ENCODE measurements at regions not wholly inside any gene's neighbourhood (a gene's known extent, or its start where the extent isn't known, plus 50 kb on each side); places are given as distances from the start of the nearest gene placed in this dataset.

DNA sequence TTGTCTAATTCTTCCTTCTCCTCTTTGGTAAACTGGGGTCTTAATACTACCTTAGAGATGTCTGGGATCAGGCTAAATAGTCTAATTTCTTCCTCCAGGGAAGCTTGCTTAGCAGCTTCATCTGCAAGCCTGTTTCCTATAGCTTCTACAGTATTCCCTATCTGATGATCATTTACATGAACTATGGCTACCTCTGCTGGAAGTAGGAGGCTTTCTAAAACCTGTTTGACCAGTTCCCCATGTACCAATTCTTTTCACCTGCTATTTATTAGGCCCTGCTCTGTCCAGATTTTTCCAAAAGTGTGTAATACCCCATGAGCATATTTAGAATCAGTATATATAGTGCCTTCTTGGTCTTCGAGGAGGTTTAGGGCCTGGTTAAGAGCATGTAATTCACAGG, 619.8 kb downstream of the HINT1 start:
- 79% methylated on average over 1 of the region's 1 CpG for WGBS (ENCODE audit: low lambda C conversion rate, missing lambda C conversion rate)
- Histone ChIP-seq H3K79me2 (no peaks in the 10 kb centered on the region), H3K27me3 (no peaks in the 10 kb centered on the region), H3K4me1 (ENCODE audit: insufficient read depth) (no peaks in the 10 kb centered on the region), H3K27ac (no peak overlapping the region), H3K4me3 (no peak overlapping the region), H3K9me3 (ENCODE audit: low read depth) (no peaks in the 10 kb centered on the region), H3K36me3 (replicated peaks; ENCODE audit: insufficient read depth, low read depth) (no peaks in the 10 kb centered on the region), H4K20me1 (ENCODE audit: insufficient read depth, poor library complexity, severe bottlenecking) (no peaks in the 10 kb centered on the region), H3K9me2 (replicated peaks; ENCODE audit: insufficient read depth) (no peaks in the 10 kb centered on the region), H2AFZ (no peak overlapping the region), H3K4me2 (no peak overlapping the region)
- DNase-seq (ENCODE audit: low spot score) = no peak
- TF ChIP-seq EZH2 (IDR thresholded peaks at IDR 0.05; ENCODE audit: borderline replicate concordance) = no peak
- no peak for TF ChIP-seq CTCF (IDR thresholded peaks at IDR 0.05; ENCODE audit: poor library complexity)
- TF ChIP-seq EZH2phosphoT487 (IDR thresholded peaks at IDR 0.05; ENCODE audit: low read depth, severe bottlenecking, unreplicated experiment) = no peak

- Histone ChIP-seq H3K79me2 (no peaks in the 10 kb centered on the region), H3K4me3 (no peak overlapping the region), H4K20me1 (ENCODE audit: insufficient read depth, poor library complexity, severe bottlenecking) (no peaks in the 10 kb centered on the region), H3K4me1 (ENCODE audit: insufficient read depth) (no peaks in the 10 kb centered on the region), H3K4me2 (no peak overlapping the region), H3K27me3 (no peaks in the 10 kb centered on the region), H3K9me2 (replicated peaks; ENCODE audit: insufficient read depth) (no peaks in the 10 kb centered on the region), H2AFZ (no peak overlapping the region), H3K27ac (no peak overlapping the region), H3K36me3 (replicated peaks; ENCODE audit: insufficient read depth, low read depth) (no peaks in the 10 kb centered on the region), H3K9me3 (ENCODE audit: low read depth) (no peaks in the 10 kb centered on the region)
- no peak for TF ChIP-seq CTCF (IDR thresholded peaks at IDR 0.05; ENCODE audit: poor library complexity)
- TF ChIP-seq EZH2phosphoT487 (IDR thresholded peaks at IDR 0.05; ENCODE audit: low read depth, severe bottlenecking, unreplicated experiment) = no peak
- TF ChIP-seq EZH2 (IDR thresholded peaks at IDR 0.05; ENCODE audit: borderline replicate concordance) = no peak
- 50% methylated on average over 3 of the region's 3 CpGs for WGBS (ENCODE audit: low lambda C conversion rate, missing lambda C conversion rate)
- DNase-seq (ENCODE audit: low spot score) = no peak
Measured at GRCh38 chr5:130541617-130542221, 623.3 kb downstream of the HINT1 start.

- no peak overlapping the region for H2AFZ ChIP-seq
- no peaks in the 10 kb centered on the region for H3K9me2 ChIP-seq (replicated peaks; ENCODE audit: insufficient read depth)
- no peaks in the 10 kb centered on the region for H3K4me1 ChIP-seq (ENCODE audit: insufficient read depth)
- H3K79me2 ChIP-seq = no peaks in the 10 kb centered on the region
- no peaks in the 10 kb centered on the region for H3K27me3 ChIP-seq
- H3K4me2 ChIP-seq = no peak overlapping the region
- no peaks in the 10 kb centered on the region for H3K9me3 ChIP-seq (ENCODE audit: low read depth)
- 84% methylated on average over 1 of the region's 1 CpG for whole genome bisulfite sequencing (ENCODE audit: low lambda C conversion rate, missing lambda C conversion rate)
- no peaks in the 10 kb centered on the region for H4K20me1 ChIP-seq (ENCODE audit: insufficient read depth, poor library complexity, severe bottlenecking)
- TF ChIP-seq EZH2phosphoT487 (IDR thresholded peaks at IDR 0.05; ENCODE audit: low read depth, severe bottlenecking, unreplicated experiment) (no peak), EZH2 (IDR thresholded peaks at IDR 0.05; ENCODE audit: borderline replicate concordance) (no peak), CTCF (IDR thresholded peaks at IDR 0.05; ENCODE audit: poor library complexity) (no peak)
- no peak overlapping the region for H3K27ac ChIP-seq
- no peaks in the 10 kb centered on the region for H3K36me3 ChIP-seq (replicated peaks; ENCODE audit: insufficient read depth, low read depth)
- no peak for DNase-seq (ENCODE audit: low spot score)
- H3K4me3 ChIP-seq = no peak overlapping the region
Measured at GRCh38 chr5:130536691-130537090, 628.4 kb downstream of the HINT1 start.

DNA sequence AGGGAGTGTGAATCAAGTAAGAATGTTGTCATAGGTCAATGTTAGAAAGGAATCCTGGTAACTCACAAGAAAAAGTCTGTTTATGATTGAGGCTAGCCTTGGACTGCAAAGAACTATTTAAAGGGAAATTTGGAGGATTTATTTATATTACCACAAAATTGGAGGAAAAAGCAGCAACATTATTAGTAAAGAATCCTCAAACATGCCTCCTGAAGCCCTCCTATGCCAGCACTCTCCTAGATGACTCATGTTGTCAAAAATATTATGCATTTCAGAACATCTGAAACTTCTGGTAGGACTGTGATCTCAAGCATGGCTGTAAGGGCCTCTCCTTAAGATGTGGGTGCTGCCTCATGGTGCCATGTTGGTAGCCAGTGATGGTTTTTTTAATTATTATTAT, 628.5 kb downstream of the CHSY3 start:
- no peaks in the 10 kb centered on the region for H3K4me1 ChIP-seq (ENCODE audit: insufficient read depth)

More for the DNA sequence above, 628.5 kb downstream of the CHSY3 start:
- Histone ChIP-seq H4K20me1 (ENCODE audit: insufficient read depth, poor library complexity, severe bottlenecking) (no peaks in the 10 kb centered on the region), H3K27me3 (no peaks in the 10 kb centered on the region), H3K4me2 (no peak overlapping the region), H3K9me3 (ENCODE audit: low read depth) (no peaks in the 10 kb centered on the region), H2AFZ (no peak overlapping the region), H3K79me2 (no peaks in the 10 kb centered on the region), H3K36me3 (replicated peaks; ENCODE audit: insufficient read depth, low read depth) (no peaks in the 10 kb centered on the region), H3K27ac (no peak overlapping the region), H3K4me3 (no peak overlapping the region), H3K9me2 (replicated peaks; ENCODE audit: insufficient read depth) (no peaks in the 10 kb centered on the region)
- DNase-seq (ENCODE audit: low spot score) = no peak
- TF ChIP-seq CTCF (IDR thresholded peaks at IDR 0.05; ENCODE audit: poor library complexity) (no peak), EZH2 (IDR thresholded peaks at IDR 0.05; ENCODE audit: borderline replicate concordance) (no peak), EZH2phosphoT487 (IDR thresholded peaks at IDR 0.05; ENCODE audit: low read depth, severe bottlenecking, unreplicated experiment) (no peak)

All from hepatocyte (in vitro differentiated cells).